HG03196 (cell line): ENCODE measurements at regions not wholly inside any gene's neighbourhood (a gene's known extent, or its start where the extent isn't known, plus 50 kb on each side); places are given as distances from the start of the nearest gene placed in this dataset.

Experiments used
- ATAC-seq: cut with Tn5 transposase; IDR thresholded peaks from one replicate; pipeline ENCODE4 v1.9.1; 2021; ENCODE audit not compliant: unreplicated experiment

- no peak for ATAC-seq
Measured at GRCh38 chr13:109868578-109869311, 82.4 kb upstream of the IRS2 start.

- ATAC-seq: no peak
Measured at GRCh38 chr13:109867766-109868165, 81.4 kb upstream of the IRS2 start.

GRCh38 chr13:109862627-109863026 is 76.2 kb upstream of the IRS2 start:
- ATAC-seq: no peak

- no peak for ATAC-seq
Measured at GRCh38 chr13:109859898-109860297, 73.5 kb upstream of the IRS2 start.

- no peak for ATAC-seq
Measured at GRCh38 chr13:109859216-109859835, 72.9 kb upstream of the IRS2 start.

GRCh38 chr13:109858319-109858718 is 71.9 kb upstream of the IRS2 start:
- ATAC-seq: no peak

GRCh38 chr13:109857803-109858202 is 71.4 kb upstream of the IRS2 start:
- no peak for ATAC-seq

- ATAC-seq: no peak
Measured at GRCh38 chr13:109857325-109857724, 70.9 kb upstream of the IRS2 start.

GRCh38 chr13:109856350-109856749 is 70.0 kb upstream of the IRS2 start:
- ATAC-seq: no peak

- ATAC-seq: no peak
Measured at GRCh38 chr13:109853153-109853552, 66.8 kb upstream of the IRS2 start.

- ATAC-seq: no peak
Measured at GRCh38 chr13:109846185-109846584, 59.8 kb upstream of the IRS2 start.

GRCh38 chr13:109844396-109844795 is 58.0 kb upstream of the IRS2 start:
- no peak for ATAC-seq

GRCh38 chr13:109843695-109844094 is 57.3 kb upstream of the IRS2 start:
- no peak for ATAC-seq

GRCh38 chr13:109842212-109842920 is 56.0 kb upstream of the IRS2 start:
- no peak for ATAC-seq

- ATAC-seq: no peak
Measured at GRCh38 chr13:109840893-109841287, 54.5 kb upstream of the IRS2 start.

GRCh38 chr13:109840201-109840892 is 54.0 kb upstream of the IRS2 start:
- peak; percentile 53 for ATAC-seq

GRCh38 chr13:109836629-109837607 is 50.5 kb upstream of the IRS2 start:
- ATAC-seq: peak; percentile 84
